Subcutaneous abdominal adipose tissue (tissue), 5 donors: ENCODE measurements at regions not wholly inside any gene's neighbourhood (a gene's known extent, or its start where the extent isn't known, plus 50 kb on each side); places are given as distances from the start of the nearest gene placed in this dataset.

Experiments
- H3K27ac ChIP-seq: one replicate; pipeline ENCODE4 v1.7.0; 2013; ENCODE audit warnings: low read depth, mild to moderate bottlenecking, inconsistent platforms, low read length, moderate library complexity
- H3K27me3 ChIP-seq, 5 donors: one replicate each; pipeline ENCODE4 v1.7.0; 2013; ENCODE audit warnings: low read length in 5 of 5, inconsistent platforms in 1 of 5; ENCODE audit not compliant: control insufficient read depth in 5 of 5, insufficient read depth in 4 of 5
- H3K36me3 ChIP-seq, 5 donors: one replicate each; pipeline ENCODE4 v1.7.0; 2013; ENCODE audit warnings: low read length in 5 of 5; ENCODE audit not compliant: control insufficient read depth in 5 of 5, insufficient read depth in 5 of 5
- H3K4me1 ChIP-seq, 5 donors: one replicate each; pipeline ENCODE4 v1.7.0; 2013; ENCODE audit warnings: low read length in 5 of 5, mild to moderate bottlenecking in 3 of 5, moderate library complexity in 1 of 5; ENCODE audit not compliant: control insufficient read depth in 5 of 5, insufficient read depth in 5 of 5
- H3K4me3 ChIP-seq, 5 donors: one replicate each; pipeline ENCODE4 v1.7.0; 2013; ENCODE audit warnings: low read length in 5 of 5, low read depth in 1 of 5
- H3K9ac ChIP-seq, 5 donors: one replicate each; pipeline ENCODE4 v1.7.0; 2013; ENCODE audit warnings: low read length in 5 of 5, mild to moderate bottlenecking in 4 of 5, moderate library complexity in 3 of 5
- H3K9me3 ChIP-seq, 5 donors: one replicate each; pipeline ENCODE4 v1.7.0; 2013; ENCODE audit warnings: low read length in 5 of 5; ENCODE audit not compliant: control insufficient read depth in 5 of 5
- donor health status: healthy.
- donor health status: healthy.
- donor health status: healthy.
- donor health status: healthy.
- donor health status: healthy.

- Histone ChIP-seq H3K36me3 (no peaks in the 10 kb centered on the region), H3K4me3 (no peak overlapping the region), H3K9ac (no peak overlapping the region), H3K4me1 (no peaks in the 10 kb centered on the region), H3K27me3 (peaks cover 0 to 7% (median 5%) of the 10 kb centered on the region in 5 donors), H3K27ac (no peak overlapping the region), H3K9me3 (no peaks in the 10 kb centered on the region)
These were observed 221.4 kb downstream of the CMPK2 start for GRCh38 chr2:6644261-6644660.

GRCh38 chr2:6645004-6645403 is 220.7 kb downstream of the CMPK2 start:
- Histone ChIP-seq H3K9me3 (no peaks in the 10 kb centered on the region), H3K27me3 (peaks cover under 1 to 9% (median 5%) of the 10 kb centered on the region in 5 donors), H3K36me3 (no peaks in the 10 kb centered on the region), H3K9ac (no peak overlapping the region), H3K4me3 (no peak overlapping the region), H3K27ac (no peak overlapping the region), H3K4me1 (no peaks in the 10 kb centered on the region)

- Histone ChIP-seq H3K4me3 (no peak overlapping the region), H3K27me3 (peaks cover 2 to 10% (median 5%) of the 10 kb centered on the region in 5 donors), H3K4me1 (no peaks in the 10 kb centered on the region), H3K9me3 (no peaks in the 10 kb centered on the region), H3K27ac (no peak overlapping the region), H3K36me3 (no peaks in the 10 kb centered on the region), H3K9ac (no peak overlapping the region)
These were observed 220.0 kb downstream of the CMPK2 start for GRCh38 chr2:6645672-6646071.

- Histone ChIP-seq H3K4me1 (no peaks in the 10 kb centered on the region), H3K9me3 (no peaks in the 10 kb centered on the region), H3K4me3 (no peak overlapping the region), H3K36me3 (no peaks in the 10 kb centered on the region), H3K27me3 (peaks cover 2 to 10% (median 5%) of the 10 kb centered on the region in 5 donors), H3K9ac (no peak overlapping the region), H3K27ac (no peak overlapping the region)
These were observed 218.7 kb downstream of the CMPK2 start for GRCh38 chr2:6647046-6647445.

- H3K9ac ChIP-seq = no peak overlapping the region
- no peaks in the 10 kb centered on the region for H3K9me3 ChIP-seq
- peaks cover 2 to 10% (median 5%) of the 10 kb centered on the region in 5 donors for H3K27me3 ChIP-seq
- H3K4me3 ChIP-seq = no peak overlapping the region
- H3K4me1 ChIP-seq = no peaks in the 10 kb centered on the region
- no peaks in the 10 kb centered on the region for H3K36me3 ChIP-seq
- no peak overlapping the region for H3K27ac ChIP-seq
These were observed 217.0 kb downstream of the CMPK2 start for GRCh38 chr2:6648596-6649247.

GRCh38 chr2:6650311-6650710 is 215.4 kb downstream of the CMPK2 start:
- Histone ChIP-seq H3K4me1 (no peaks in the 10 kb centered on the region), H3K27me3 (peaks cover 1 to 10% (median 4%) of the 10 kb centered on the region in 5 donors), H3K4me3 (no peak overlapping the region), H3K9me3 (no peaks in the 10 kb centered on the region), H3K9ac (no peak overlapping the region), H3K36me3 (no peaks in the 10 kb centered on the region), H3K27ac (no peak overlapping the region)

GRCh38 chr2:6652251-6652650 is 213.5 kb downstream of the CMPK2 start:
- no peaks in the 10 kb centered on the region for H3K9me3 ChIP-seq
- no peak overlapping the region for H3K4me3 ChIP-seq
- H3K27ac ChIP-seq = no peak overlapping the region
- no peak overlapping the region for H3K9ac ChIP-seq
- peaks cover 0 to 7% (median 2%) of the 10 kb centered on the region in 5 donors for H3K27me3 ChIP-seq
- no peaks in the 10 kb centered on the region for H3K36me3 ChIP-seq
- peaks cover 0 to 11% (median 8%) of the 10 kb centered on the region in 5 donors for H3K4me1 ChIP-seq

GRCh38 chr2:6653281-6653750 is 212.4 kb downstream of the CMPK2 start:
- no peak overlapping the region for H3K27ac ChIP-seq
- peaks cover 0 to 19% (median 10%) of the 10 kb centered on the region in 5 donors for H3K4me1 ChIP-seq
- peaks cover 0 to 4% (median 2%) of the 10 kb centered on the region in 5 donors for H3K27me3 ChIP-seq
- H3K36me3 ChIP-seq = no peaks in the 10 kb centered on the region
- no peaks in the 10 kb centered on the region for H3K9me3 ChIP-seq
- no peak overlapping the region for H3K4me3 ChIP-seq
- H3K9ac ChIP-seq = no peak overlapping the region

- no peak overlapping the region for H3K4me3 ChIP-seq
- H3K9ac ChIP-seq = no peak overlapping the region
- no peaks in the 10 kb centered on the region for H3K9me3 ChIP-seq
- H3K27ac ChIP-seq = no peak overlapping the region
- no peaks in the 10 kb centered on the region for H3K36me3 ChIP-seq
- peaks cover 0 to 4% (median 2%) of the 10 kb centered on the region in 5 donors for H3K27me3 ChIP-seq
- peaks cover 0 to 20% (median 10%) of the 10 kb centered on the region in 5 donors for H3K4me1 ChIP-seq
These were observed 211.4 kb downstream of the CMPK2 start for GRCh38 chr2:6654279-6654678.

- Histone ChIP-seq H3K27ac (no peak overlapping the region), H3K9ac (no peak overlapping the region), H3K4me3 (no peak overlapping the region), H3K36me3 (no peaks in the 10 kb centered on the region), H3K9me3 (no peaks in the 10 kb centered on the region), H3K4me1 (peaks cover 0 to 20% (median 10%) of the 10 kb centered on the region in 5 donors), H3K27me3 (peaks cover 0 to 4% (median 0%) of the 10 kb centered on the region in 5 donors)
These were observed 209.1 kb downstream of the CMPK2 start for GRCh38 chr2:6656633-6657032.
